GM12891 (cell line): ENCODE measurements at regions not wholly inside any gene's neighbourhood (a gene's known extent, or its start where the extent isn't known, plus 50 kb on each side); places are given as distances from the start of the nearest gene placed in this dataset.
"Not testable (repeated sequence)": the region's sequence is repeated elsewhere in the genome, so short reads cannot be mapped to it uniquely, and the experiment has no call there.

Experiments used
- POLR2A ChIP-seq: IDR thresholded peaks from 2 replicates; pipeline ENCODE4 v1.6.1; 2011; ENCODE audit warnings: low read depth, low read length, control low read depth
- POLR2AphosphoS5 ChIP-seq: IDR thresholded peaks from 2 replicates; pipeline ENCODE4 v1.6.1; 2011; ENCODE audit warnings: low read depth, low read length, control low read depth
- SPI1 ChIP-seq: IDR thresholded peaks from 2 replicates; pipeline ENCODE4 v1.6.1; 2011; ENCODE audit warnings: low read depth, low read length, control low read depth
- TAF1 ChIP-seq: IDR thresholded peaks from 2 replicates; pipeline ENCODE4 v1.6.1; 2011; ENCODE audit warnings: low read depth, low read length, control low read depth

DNA sequence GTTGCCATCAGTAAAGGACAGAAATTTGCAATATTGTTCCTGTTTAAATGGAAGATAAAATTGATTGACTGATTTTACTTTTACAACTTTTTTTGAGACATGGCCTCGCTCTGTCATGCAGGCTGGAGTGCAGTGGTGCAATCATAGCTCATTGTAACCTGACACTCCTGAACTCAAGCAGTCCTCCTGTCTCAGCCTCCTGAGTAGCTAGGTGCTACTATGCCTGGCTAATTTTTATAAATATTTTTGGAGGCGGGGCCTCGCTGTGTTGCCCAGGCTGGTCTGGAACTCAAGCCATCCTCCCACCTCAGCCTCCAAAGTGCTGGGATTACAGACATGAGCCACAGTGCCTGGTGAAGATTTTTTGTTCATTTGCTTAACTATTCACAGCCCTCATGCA lies 96.8 kb upstream of the GARIN1A start:
- TF ChIP-seq POLR2A, TAF1, POLR2AphosphoS5, SPI1: not testable (repeated sequence)
